ENCODE measurements at regions not wholly inside any gene's neighbourhood (a gene's known extent, or its start where the extent isn't known, plus 50 kb on each side); places are given as distances from the start of the nearest gene placed in this dataset.

DNA sequence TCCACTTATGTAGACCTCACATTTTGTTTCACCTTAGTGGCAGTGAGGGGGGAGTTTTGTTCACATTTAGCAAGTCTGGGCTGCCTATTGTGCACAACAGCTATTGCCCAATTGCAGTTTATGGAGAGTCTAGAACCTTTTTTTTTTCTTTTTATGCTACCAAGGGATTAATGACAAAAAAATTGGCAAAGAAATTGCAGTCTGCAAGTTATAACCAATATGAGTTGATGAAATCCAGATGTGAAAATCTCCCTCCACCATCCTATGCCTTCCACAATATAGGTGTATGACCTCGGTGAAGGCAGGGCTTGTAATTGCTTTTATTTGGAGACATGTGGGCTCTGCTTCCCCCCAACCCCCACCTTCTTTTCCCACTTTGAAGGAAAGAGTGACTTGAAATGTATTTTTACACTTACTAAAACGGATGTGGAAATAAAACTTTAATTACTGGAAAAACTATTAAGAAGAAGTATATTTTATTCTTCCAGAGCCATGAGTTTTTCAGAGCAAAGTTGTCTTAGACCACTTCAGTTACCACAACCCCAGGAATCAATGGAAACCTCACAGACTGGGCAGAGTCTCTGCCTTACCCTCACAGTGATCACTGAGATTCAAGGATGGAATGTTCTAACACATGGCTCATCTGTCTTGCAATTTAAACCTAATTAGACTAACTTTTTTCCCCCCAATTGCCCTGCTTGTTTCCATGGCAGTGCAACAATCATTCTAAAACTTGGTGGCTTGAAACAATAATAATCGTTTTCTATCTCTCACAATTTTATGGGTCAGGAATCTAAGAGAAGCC lies 120.8 kb upstream of the SLC5A12 start:
- no peaks in the 10 kb centered on the region for H3K36me3 ChIP-seq
- FAIRE-seq = no peak
- TF ChIP-seq, protein P1, sequence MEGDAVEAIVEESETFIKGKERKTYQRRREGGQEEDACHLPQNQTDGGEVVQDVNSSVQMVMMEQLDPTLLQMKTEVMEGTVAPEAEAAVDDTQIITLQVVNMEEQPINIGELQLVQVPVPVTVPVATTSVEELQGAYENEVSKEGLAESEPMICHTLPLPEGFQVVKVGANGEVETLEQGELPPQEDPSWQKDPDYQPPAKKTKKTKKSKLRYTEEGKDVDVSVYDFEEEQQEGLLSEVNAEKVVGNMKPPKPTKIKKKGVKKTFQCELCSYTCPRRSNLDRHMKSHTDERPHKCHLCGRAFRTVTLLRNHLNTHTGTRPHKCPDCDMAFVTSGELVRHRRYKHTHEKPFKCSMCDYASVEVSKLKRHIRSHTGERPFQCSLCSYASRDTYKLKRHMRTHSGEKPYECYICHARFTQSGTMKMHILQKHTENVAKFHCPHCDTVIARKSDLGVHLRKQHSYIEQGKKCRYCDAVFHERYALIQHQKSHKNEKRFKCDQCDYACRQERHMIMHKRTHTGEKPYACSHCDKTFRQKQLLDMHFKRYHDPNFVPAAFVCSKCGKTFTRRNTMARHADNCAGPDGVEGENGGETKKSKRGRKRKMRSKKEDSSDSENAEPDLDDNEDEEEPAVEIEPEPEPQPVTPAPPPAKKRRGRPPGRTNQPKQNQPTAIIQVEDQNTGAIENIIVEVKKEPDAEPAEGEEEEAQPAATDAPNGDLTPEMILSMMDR (IDR thresholded peaks at IDR 0.05) = no peak
- H3K4me1 ChIP-seq = no peaks in the 10 kb centered on the region
- H3K27me3 ChIP-seq = no peaks in the 10 kb centered on the region
- H3K9me3 ChIP-seq = no peaks in the 10 kb centered on the region
- intact Hi-C loops (cut with DNase I) = no loop called here
- H3K4me3 ChIP-seq = no peak overlapping the region
- no peak for DNase-seq
- WGBS, 2 donors = 46 to 63% methylated on average over 3 of the region's 3 CpGs
- no peak overlapping the region for H3K27ac ChIP-seq
- no peak for ATAC-seq

DNA sequence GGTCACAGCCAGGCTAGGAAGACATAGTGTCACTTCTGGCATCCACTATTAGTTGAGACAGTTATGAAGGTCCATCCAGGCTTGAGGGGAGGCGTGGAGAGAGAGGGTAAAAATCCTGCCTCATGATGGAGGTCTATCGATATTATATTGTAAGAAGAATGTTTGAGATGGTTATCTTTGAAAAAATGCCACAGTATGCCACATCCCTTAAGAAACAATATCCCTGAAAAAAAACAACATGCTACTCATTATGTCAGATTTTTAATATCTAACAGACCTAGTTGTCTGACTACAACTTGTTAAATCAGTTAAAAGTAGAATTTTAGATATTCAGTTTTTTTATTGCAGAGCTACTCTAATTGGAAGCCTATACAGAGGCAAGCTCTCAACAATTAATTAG lies 121.7 kb upstream of the SLC5A12 start:
- no peak for FAIRE-seq
- no peaks in the 10 kb centered on the region for H3K27me3 ChIP-seq
- DNase-seq = no peak
- no peaks in the 10 kb centered on the region for H3K9me3 ChIP-seq
- no peak overlapping the region for H3K27ac ChIP-seq
- intact Hi-C loops (cut with DNase I) = no loop called here
- ATAC-seq = no peak
- no peaks in the 10 kb centered on the region for H3K36me3 ChIP-seq
- no peaks in the 10 kb centered on the region for H3K4me1 ChIP-seq
- WGBS, 2 donors = 75 to 85% methylated on average over 2 of the region's 2 CpGs
- H3K4me3 ChIP-seq = no peak overlapping the region
- TF ChIP-seq, protein P1 (IDR thresholded peaks at IDR 0.05) = no peak

DNA sequence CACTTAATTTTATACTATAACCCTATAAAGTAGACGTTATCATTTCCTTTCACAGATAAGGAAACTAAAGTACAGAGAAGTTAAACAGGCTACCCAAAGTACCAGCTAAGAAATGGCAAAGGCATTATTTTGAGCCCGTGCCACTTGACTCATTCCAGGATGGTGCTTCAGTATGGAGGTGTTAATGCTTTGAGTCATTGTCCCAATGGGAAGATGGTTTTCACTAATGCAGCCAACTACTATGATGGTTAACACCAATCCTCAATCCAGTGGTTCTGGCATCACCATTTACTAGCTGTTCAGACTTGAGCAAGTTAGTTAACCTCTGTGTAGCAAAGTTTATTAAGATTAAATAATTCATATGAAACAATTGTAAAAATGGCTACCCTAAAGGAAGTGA lies 123.1 kb upstream of the SLC5A12 start:
- FAIRE-seq (no peak), ATAC-seq (no peak), DNase-seq (no peak)
- Histone ChIP-seq H3K36me3 (no peaks in the 10 kb centered on the region), H3K27me3 (no peaks in the 10 kb centered on the region), H3K9me3 (no peaks in the 10 kb centered on the region), H3K4me1 (no peaks in the 10 kb centered on the region), H3K27ac (no peak overlapping the region), H3K4me3 (no peak overlapping the region)
- 61 to 76% methylated on average over 2 of the region's 2 CpGs for WGBS, 2 donors
- intact Hi-C loops (cut with DNase I) = no loop called here
- TF ChIP-seq, protein P1 (IDR thresholded peaks at IDR 0.05) = no peak

DNA sequence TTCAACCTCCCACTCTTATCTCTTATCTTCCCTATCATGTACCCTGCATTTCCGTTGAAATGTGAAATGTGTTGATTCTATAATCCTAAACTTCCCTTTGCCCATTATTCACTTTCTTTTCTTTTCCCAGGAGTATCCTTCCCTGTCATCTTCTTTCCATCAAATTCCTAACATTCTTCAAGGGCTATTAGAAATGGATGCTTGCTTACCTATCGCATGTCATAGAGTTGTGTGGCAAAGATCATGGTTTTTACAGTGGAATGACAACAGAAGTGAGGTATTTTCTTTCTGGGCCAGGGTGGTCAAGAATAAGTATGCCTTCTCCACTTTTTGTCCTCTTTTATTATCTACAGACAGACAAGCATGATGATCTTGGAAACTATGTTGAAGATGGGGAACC lies 124.4 kb upstream of the SLC5A12 start:
- Histone ChIP-seq H3K27ac (no peak overlapping the region), H3K36me3 (no peaks in the 10 kb centered on the region), H3K27me3 (no peaks in the 10 kb centered on the region), H3K4me3 (no peak overlapping the region), H3K4me1 (no peaks in the 10 kb centered on the region), H3K9me3 (no peaks in the 10 kb centered on the region)
- TF ChIP-seq, protein P1 (IDR thresholded peaks at IDR 0.05) = no peak
- no peak for FAIRE-seq
- WGBS, 2 donors = 41 to 58% methylated on average over 2 of the region's 2 CpGs
- ATAC-seq = no peak
- intact Hi-C loops (cut with DNase I) = no loop called here
- no peak for DNase-seq

DNA sequence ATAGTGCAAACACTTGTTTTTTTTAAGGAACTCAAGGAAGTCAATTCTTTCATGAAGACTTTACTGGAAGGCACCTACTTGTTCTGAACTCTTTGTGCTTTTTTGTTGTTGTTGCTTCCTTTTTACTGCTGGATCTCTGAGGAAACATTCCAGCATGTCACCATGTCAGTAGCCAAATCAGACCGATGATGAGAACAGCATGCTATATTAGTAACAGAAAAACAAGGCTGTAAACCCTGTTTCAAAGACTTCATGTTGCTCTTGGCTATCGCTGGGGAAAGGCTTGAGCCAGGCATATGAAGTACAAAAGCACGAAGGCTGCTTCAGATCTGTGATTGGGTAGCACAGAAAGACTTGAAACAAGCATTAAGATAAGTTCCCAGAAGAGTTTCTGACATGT lies 125.6 kb upstream of the SLC5A12 start:
- H3K27ac ChIP-seq = no peak overlapping the region
- no peaks in the 10 kb centered on the region for H3K36me3 ChIP-seq
- DNase-seq (no peak), FAIRE-seq (no peak), ATAC-seq (no peak)
- no peak overlapping the region for H3K4me3 ChIP-seq
- TF ChIP-seq, protein P1 (IDR thresholded peaks at IDR 0.05) = no peak
- H3K9me3 ChIP-seq = no peaks in the 10 kb centered on the region
- intact Hi-C loops (cut with DNase I) = no loop called here
- H3K4me1 ChIP-seq = no peaks in the 10 kb centered on the region
- H3K27me3 ChIP-seq = no peaks in the 10 kb centered on the region
- 62% methylated on average over 3 of the region's 3 CpGs for WGBS, 2 donors
